GM19025 (cell line): ENCODE measurements at regions not wholly inside any gene's neighbourhood (a gene's known extent, or its start where the extent isn't known, plus 50 kb on each side); places are given as distances from the start of the nearest gene placed in this dataset.

Experiments used
- ATAC-seq: cut with Tn5 transposase; IDR thresholded peaks from one replicate; pipeline ENCODE4 v1.9.1; 2021; ENCODE audit warnings: mild to moderate bottlenecking, low read depth, moderate library complexity; ENCODE audit not compliant: unreplicated experiment

DNA sequence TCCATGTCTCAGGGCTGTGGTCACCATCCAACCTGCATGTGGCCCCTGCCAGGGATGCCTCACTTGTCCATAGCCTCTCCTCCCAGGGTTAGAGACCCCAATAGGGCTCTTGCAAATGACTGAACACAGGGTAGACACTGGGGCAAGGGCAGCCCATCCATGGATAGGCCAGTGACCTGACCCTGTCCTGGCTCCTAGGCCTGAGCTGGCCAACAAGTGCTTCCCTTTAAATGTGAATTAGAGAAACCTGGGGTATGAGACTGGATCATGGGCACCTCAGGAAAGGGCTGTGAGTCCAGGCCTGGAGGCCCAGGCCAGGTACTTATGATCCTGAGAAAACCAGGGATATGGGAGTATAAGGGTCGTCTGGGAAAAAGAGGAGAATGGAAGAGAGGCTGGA, 64.5 kb downstream of the COPS8 start:
- no peak for ATAC-seq

DNA sequence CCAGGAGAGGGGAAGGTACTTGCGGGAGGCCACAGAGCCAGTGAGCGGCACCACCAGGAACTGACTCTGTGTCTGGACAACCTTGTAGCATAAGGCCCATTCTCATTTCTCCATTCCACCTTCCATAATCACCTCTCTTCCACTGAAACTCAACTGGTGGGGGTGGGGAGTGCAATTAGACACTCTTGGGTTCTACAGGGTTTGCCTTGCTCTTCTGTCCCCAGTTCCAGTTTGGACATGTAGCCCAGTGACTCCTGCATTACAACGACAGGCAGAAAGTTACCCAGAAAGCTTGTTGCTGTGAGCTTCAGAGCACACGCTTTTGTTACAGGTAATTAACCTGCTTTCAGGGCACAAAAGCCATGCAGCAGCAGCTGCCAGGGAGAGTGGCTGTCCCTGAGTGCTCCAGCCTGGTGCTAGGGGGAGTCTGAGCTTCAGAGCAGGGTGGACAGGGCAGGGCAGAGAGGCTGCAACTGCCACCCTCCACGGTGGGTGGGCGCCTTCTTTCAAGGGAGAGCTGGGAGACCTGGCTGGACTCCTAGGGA, 65.2 kb downstream of the COPS8 start:
- ATAC-seq = no peak

- no peak for ATAC-seq
These were observed 66.7 kb downstream of the COPS8 start for GRCh38 chr2:237152361-237152760.

- no peak for ATAC-seq
These were observed 67.5 kb downstream of the COPS8 start for GRCh38 chr2:237153181-237153580.

DNA sequence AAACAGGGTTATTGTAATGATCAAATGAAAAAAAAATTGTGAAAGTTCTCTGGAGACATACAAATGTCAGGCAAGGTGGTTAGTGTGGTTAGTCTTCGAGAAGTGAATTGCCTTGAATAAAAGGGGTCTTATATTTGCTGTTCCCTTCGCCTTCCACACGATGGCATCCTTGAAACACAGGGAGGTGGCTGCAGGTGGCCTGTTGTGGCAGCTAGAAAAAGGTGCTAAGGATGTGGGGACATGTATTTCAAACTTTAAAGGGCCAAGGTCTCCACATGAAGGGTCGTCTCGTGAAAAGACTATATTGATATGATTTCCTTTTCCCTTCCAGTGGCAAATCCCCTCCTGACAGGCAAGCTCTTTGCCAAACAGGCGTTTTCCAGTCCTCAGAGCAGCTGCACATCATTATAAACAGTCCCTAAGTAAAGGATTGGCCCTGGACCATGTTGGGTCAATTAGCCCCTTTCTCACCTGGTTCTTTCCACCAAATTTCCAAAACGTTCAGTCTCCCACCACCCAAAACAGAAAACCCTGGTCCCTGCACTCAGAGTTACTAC, 68.5 kb downstream of the COPS8 start:
- no peak for ATAC-seq

- peak; percentile 74 for ATAC-seq
These were observed 69.5 kb downstream of the COPS8 start for GRCh38 chr2:237154884-237155851.

- no peak for ATAC-seq
These were observed 70.6 kb downstream of the COPS8 start for GRCh38 chr2:237156031-237156856.

DNA sequence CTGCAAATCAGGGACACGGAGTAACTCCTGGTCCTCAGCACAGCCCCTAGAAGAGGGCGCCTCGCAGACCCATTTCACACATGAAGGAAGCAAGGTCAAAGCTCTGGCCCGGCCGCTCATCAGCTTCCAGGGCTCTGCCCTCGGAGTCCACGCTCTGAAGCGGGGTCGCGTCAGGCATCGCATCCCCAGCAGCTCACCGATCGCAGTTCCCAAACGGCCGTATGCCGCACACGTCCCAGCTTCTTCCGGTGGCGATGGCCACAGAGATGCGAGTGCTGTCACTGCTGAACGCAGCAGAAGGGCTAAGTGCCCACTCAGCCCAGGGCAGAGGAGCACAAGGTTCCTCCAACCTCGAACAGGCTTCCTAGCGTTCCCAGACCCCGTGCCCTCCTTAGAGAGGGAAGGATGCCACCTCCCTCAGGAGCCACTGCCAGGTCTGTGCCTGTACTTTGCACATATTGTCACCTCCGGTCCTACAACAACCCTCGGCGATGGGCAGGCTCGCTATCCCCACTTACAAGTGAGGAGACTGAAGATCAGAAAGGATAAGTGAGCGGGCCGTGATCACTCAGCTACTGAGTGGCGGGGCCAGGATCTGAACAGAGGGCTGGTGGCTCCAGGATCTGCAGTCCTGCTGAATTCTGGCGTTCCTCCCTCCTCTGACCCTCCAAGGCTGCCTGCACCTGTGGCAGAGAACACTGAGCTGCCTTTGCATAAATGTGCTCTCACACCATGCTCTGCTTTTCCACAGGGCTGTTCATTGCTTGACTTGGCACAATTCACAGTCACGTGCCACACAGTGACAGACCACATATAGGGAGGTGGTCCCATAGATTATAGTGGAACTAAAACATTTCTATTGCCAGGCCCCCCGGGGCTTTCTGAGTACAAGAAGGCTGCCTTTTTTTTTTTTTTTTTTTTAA, 71.4 kb downstream of the COPS8 start:
- no peak for ATAC-seq

GRCh38 chr2:237157780-237158102, 72.1 kb downstream of the COPS8 start:
- no peak for ATAC-seq

DNA sequence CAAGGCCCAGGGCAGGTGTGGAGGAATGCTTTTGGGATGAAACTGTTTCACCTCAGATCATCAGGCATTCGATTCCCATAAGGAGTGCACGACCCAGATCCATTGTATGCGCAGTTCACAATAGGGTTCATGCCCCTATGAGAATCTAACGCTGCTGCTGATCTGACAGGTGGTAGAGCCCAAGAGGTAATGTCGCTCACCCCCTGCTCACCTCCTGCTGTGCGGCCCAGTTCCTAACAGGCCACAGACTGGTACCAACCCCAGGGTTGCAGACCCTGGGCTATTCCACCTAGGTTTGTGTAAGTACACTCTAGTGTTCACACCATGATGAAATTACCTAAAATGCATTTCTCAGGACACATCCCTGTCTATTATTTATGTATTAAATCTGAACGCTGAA, 72.5 kb downstream of the COPS8 start:
- no peak for ATAC-seq

- no peak for ATAC-seq
These were observed 73.6 kb downstream of the COPS8 start for GRCh38 chr2:237159006-237159911.

DNA sequence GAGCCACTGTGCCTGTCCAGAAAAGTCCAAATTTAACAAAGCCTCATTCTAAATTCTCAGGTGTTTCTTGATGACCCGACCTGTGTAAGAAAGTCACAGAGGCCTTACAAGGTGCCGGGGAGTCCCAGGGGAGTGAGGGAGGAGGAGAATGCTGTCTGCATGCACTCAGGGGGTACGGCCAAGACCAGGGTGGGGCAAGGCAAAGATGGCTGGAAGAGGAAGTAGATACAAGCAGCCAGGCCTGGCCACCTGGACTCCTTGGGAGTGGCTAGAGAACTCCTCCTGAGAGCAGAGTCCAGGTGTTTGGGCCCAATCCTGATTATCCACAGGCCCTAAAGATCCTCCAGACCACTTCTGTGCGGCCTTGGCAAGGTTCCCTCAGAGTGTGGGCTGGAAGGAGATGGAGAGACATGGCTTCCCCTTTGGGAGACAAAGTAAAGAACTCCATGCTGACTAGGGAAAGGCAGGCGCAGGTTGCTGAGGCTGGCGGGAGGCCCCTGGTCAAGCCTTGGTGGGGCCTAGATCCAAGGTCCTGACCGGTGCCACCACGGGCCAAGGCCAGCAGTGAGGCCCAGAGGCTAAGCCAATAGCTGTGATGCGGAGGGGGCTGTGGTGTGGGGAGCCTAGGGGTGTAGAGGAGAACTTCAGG, 74.7 kb downstream of the COPS8 start:
- no peak for ATAC-seq

- no peak for ATAC-seq
These were observed 75.5 kb downstream of the COPS8 start for GRCh38 chr2:237161189-237161588.

- no peak for ATAC-seq
These were observed 77.3 kb downstream of the COPS8 start for GRCh38 chr2:237162959-237163358.

DNA sequence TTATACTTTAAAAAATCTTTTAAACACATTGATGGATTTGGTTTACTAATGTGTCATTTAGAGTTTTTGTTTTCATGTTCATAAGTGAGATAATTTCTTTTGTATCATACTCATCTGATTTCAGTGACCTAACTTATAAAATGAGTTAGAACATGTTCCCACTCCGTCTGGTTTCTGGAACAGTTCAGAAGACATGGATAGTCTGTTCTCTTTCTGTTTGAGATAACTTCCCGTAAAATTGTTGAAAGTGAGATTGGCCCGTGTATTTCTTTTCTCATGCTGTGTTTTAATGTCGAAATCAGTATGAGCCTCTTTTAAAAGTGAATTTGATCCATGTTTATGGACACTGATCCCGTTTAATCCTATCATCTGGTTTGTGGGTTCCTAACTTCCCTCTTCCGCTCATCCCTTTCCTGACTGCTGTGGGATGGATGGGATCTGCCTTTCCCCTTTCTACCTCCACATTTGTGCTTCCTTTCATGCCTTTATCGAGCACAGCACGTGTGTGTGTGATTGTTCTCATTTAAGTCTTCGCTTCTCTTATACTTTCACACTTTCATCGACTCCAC, 78.9 kb downstream of the COPS8 start:
- ATAC-seq = no peak

GRCh38 chr2:237165405-237166276, 80.0 kb downstream of the COPS8 start:
- ATAC-seq = no peak

- no peak for ATAC-seq
These were observed 81.3 kb downstream of the COPS8 start for GRCh38 chr2:237167038-237167437.
